ENCODE measurements at regions not wholly inside any gene's neighbourhood (a gene's known extent, or its start where the extent isn't known, plus 50 kb on each side); places are given as distances from the start of the nearest gene placed in this dataset.

GRCh38 chr11:33410086-33410765, 153.0 kb downstream of the HIPK3 start:
- TF ChIP-seq CTCF (IDR thresholded peaks at IDR 0.05; ENCODE audit: extremely low read depth in 1 of 2, insufficient read depth in 1 of 2, low read depth in 1 of 2, low read length in 2 of 2), result no peak
- no peak for TF ChIP-seq MAX (IDR thresholded peaks at IDR 0.05; ENCODE audit: insufficient read depth, insufficient read length)
- no peak for TF ChIP-seq EZH2 (IDR thresholded peaks at IDR 0.05; ENCODE audit: borderline replicate concordance, low read depth, low read length, severe bottlenecking)
- no peak for TF ChIP-seq GATA2 (IDR thresholded peaks at IDR 0.05; ENCODE audit: insufficient read depth, insufficient read length, low read depth, low read length)
- TF ChIP-seq JUN (IDR thresholded peaks at IDR 0.05; ENCODE audit: borderline replicate concordance, insufficient read depth, insufficient read length, low read depth), result no peak
- TF ChIP-seq POLR2A (IDR thresholded peaks at IDR 0.05; ENCODE audit: low read depth, low read length), result no peak
- TF ChIP-seq POLR2AphosphoS5 (IDR thresholded peaks at IDR 0.05; ENCODE audit: insufficient read depth, low read depth, low read length), result no peak
- no peak for TF ChIP-seq MYC (IDR thresholded peaks at IDR 0.05; ENCODE audit: low read depth, low read length)
